Aorta (tissue), 5 donors: ENCODE measurements at regions not wholly inside any gene's neighbourhood (a gene's known extent, or its start where the extent isn't known, plus 50 kb on each side); places are given as distances from the start of the nearest gene placed in this dataset.

Experiments used
- ATAC-seq: fragments of 200-7000 bp; cut with Tn5 transposase; one replicate; pipeline ENCODE4 v1.9.1; 2022; ENCODE audit warnings: moderate library complexity; ENCODE audit not compliant: low FRiP score
- DNase-seq, 2 donors: peaks; one replicate each; pipeline ENCODE4 v3.0.0-alpha.2; 2020
- H3K27ac ChIP-seq, 2 donors: one replicate each; pipeline ENCODE4 v1.5.1; 2013; ENCODE audit warnings: low read length in 2 of 2, mild to moderate bottlenecking in 2 of 2, moderate library complexity in 2 of 2, control low read depth in 1 of 2, inconsistent platforms in 1 of 2, low read depth in 1 of 2
- H3K27me3 ChIP-seq, 2 donors: one replicate each; pipeline ENCODE4 v1.6.1; 2013; ENCODE audit warnings: control low read depth in 1 of 2, low read length in 1 of 2, mild to moderate bottlenecking in 1 of 2, moderate library complexity in 1 of 2; ENCODE audit not compliant: insufficient read depth in 2 of 2, control insufficient read depth in 1 of 2
- H3K36me3 ChIP-seq, 2 donors: one replicate each; pipeline ENCODE4 v1.6.1; 2013; ENCODE audit warnings: control low read depth in 1 of 2, low read length in 1 of 2, mild to moderate bottlenecking in 1 of 2; ENCODE audit not compliant: insufficient read depth in 2 of 2, control insufficient read depth in 1 of 2
- H3K4me1 ChIP-seq, 2 donors: one replicate each; pipeline ENCODE4 v1.6.1; 2013; ENCODE audit warnings: low read length in 2 of 2, control low read depth in 1 of 2, mild to moderate bottlenecking in 1 of 2, moderate library complexity in 1 of 2; ENCODE audit not compliant: insufficient read depth in 2 of 2, control insufficient read depth in 1 of 2
- H3K4me3 ChIP-seq, 2 donors: one replicate each; pipeline ENCODE4 v1.5.1; 2013; ENCODE audit warnings: low read length in 2 of 2, control low read depth in 1 of 2, mild to moderate bottlenecking in 1 of 2
- H3K9me3 ChIP-seq: one replicate; pipeline ENCODE4 v1.6.1; 2013; ENCODE audit warnings: mild to moderate bottlenecking, low read length; ENCODE audit not compliant: control insufficient read depth
- WGBS, 2 donors: extraction: QIAGEN DNeasy Blood & Tissue Kit; methylation state at CpG; one replicate each; pipeline ENCODE4 v1.1.7; 2013; 5-methylcytosine and 5-hydroxymethylcytosine counted together
- intact Hi-C, 2 donors: fragments of 100-400 bp; cut with DNase I; formaldehyde crosslinking; loops; one replicate each; pipeline versions ENCODE4 v1.14.2 to v1.15.0; 2022
- microRNA-seq, 2 donors: library from miRNA; unstranded; fragments of <30 nt; microRNA quantifications; one replicate each; pipeline ENCODE4 v1.2.0, GENCODE V29; 2020
- donor health status: healthy with polysubstance abuse.
- donor health status: Bipolar disorder and iron deficiency.
- donor health status: DM: no; HTN: no; CAD: no.
- donor health status: DM: no; HTN: no; CAD: no.
- donor health status: DM: yes; HTN: yes; CAD: no.

- WGBS, 2 donors, result 73 to 76% methylated on average over 3 of the region's 3 CpGs
- ATAC-seq (no peak), DNase-seq (no peak)
Observed at GRCh38 chr22:47228767-47229166, 466.3 kb downstream of the TBC1D22A start.

GRCh38 chr22:47225931-47226633 lies 463.6 kb downstream of the TBC1D22A start:
- Histone ChIP-seq H3K27me3 (no peaks in the 10 kb centered on the region), H3K9me3 (no peaks in the 10 kb centered on the region), H3K4me1 (no peaks in the 10 kb centered on the region), H3K27ac (no peak overlapping the region), H3K36me3 (no peaks in the 10 kb centered on the region), H3K4me3 (no peak overlapping the region)
- ATAC-seq (no peak), DNase-seq (no peak)
- intact Hi-C loops, result no loop called here
- 83 to 84% methylated on average over 14 to 15 of the region's 15 CpGs for whole genome bisulfite sequencing, 2 donors

More at GRCh38 chr22:47228767-47229166, 466.3 kb downstream of the TBC1D22A start:
- peaks cover 2% of the 10 kb centered on the region for H3K9me3 ChIP-seq
- no peaks in the 10 kb centered on the region for H3K4me1 ChIP-seq
- H3K4me3 ChIP-seq, result no peak overlapping the region
- no peak overlapping the region for H3K27ac ChIP-seq
- intact Hi-C loops, result no loop called here
- no peaks in the 10 kb centered on the region for H3K36me3 ChIP-seq
- no peaks in the 10 kb centered on the region for H3K27me3 ChIP-seq

GRCh38 chr22:47225080-47225930 lies 462.9 kb downstream of the TBC1D22A start:
- H3K4me1 ChIP-seq, result no peaks in the 10 kb centered on the region
- ATAC-seq (no peak), DNase-seq (no peak)
- no peak overlapping the region for H3K27ac ChIP-seq
- H3K36me3 ChIP-seq, result no peaks in the 10 kb centered on the region
- H3K27me3 ChIP-seq, result no peaks in the 10 kb centered on the region
- peaks cover 1% of the 10 kb centered on the region for H3K9me3 ChIP-seq
- 91 to 93% methylated on average over 11 of the region's 11 CpGs for WGBS, 2 donors
- intact Hi-C loops, result no loop called here
- H3K4me3 ChIP-seq, result no peak overlapping the region

Small RNAs in the stretch of these regions (microRNA-seq; reads per million reads assigned to microRNA genes)
- gene MIR3201 (0 reads per million in 2 donors), gene MIR3667 (0 reads per million in 2 donors), gene MIR4535 (0 reads per million in 2 donors)
